Astrocyte (in vitro differentiated cells and primary cell): ENCODE measurements at regions not wholly inside any gene's neighbourhood (a gene's known extent, or its start where the extent isn't known, plus 50 kb on each side); places are given as distances from the start of the nearest gene placed in this dataset.

ENCODE experiments used
- DNase-seq: peaks from one replicate; pipeline ENCODE4 v3.0.0-alpha.2; 2010; ENCODE audit warnings: low read depth
- FAIRE-seq: peaks from 2 replicates; lab custom pipeline; 2011; peaks lifted over from hg19 to GRCh38; lab: Jason Lieb, UNC
- H2AFZ ChIP-seq: 2 replicates; pipeline ENCODE4 v1.6.0; 2012; ENCODE audit warnings: low read depth, low read length, inconsistent platforms
- H3K27ac ChIP-seq: 2 replicates; pipeline ENCODE4 v1.5.1; 2011; ENCODE audit warnings: low read depth, low read length, inconsistent platforms
- H3K27me3 ChIP-seq: 2 replicates; pipeline ENCODE4 v1.6.0; 2011; ENCODE audit warnings: low read length, inconsistent platforms; ENCODE audit not compliant: insufficient read depth
- H3K36me3 ChIP-seq: 2 replicates; pipeline ENCODE4 v1.5.1; 2011; ENCODE audit warnings: low read length, inconsistent platforms; ENCODE audit not compliant: insufficient read depth
- H3K4me1 ChIP-seq: 2 replicates; pipeline ENCODE4 v1.5.1; 2011; ENCODE audit warnings: low read length, inconsistent platforms; ENCODE audit not compliant: insufficient read depth
- H3K4me2 ChIP-seq: 2 replicates; pipeline ENCODE4 v1.6.0; 2012; ENCODE audit warnings: low read length, inconsistent platforms
- H3K4me3 ChIP-seq: 2 replicates; pipeline ENCODE4 v1.5.1; 2011; ENCODE audit warnings: low read depth, mild to moderate bottlenecking, low read length, inconsistent platforms; ENCODE audit not compliant: insufficient read depth
- H3K79me2 ChIP-seq: 2 replicates; pipeline ENCODE4 v1.6.0; 2012; ENCODE audit warnings: mild to moderate bottlenecking, low read length, inconsistent platforms; ENCODE audit not compliant: insufficient read depth
- H3K9ac ChIP-seq: 2 replicates; pipeline ENCODE4 v1.6.0; 2012; ENCODE audit warnings: mild to moderate bottlenecking, low read length, inconsistent platforms
- H3K9me3 ChIP-seq: 2 replicates; pipeline ENCODE4 v1.5.1; 2012; ENCODE audit warnings: low read depth, mild to moderate bottlenecking, low read length, inconsistent platforms; ENCODE audit not compliant: insufficient read depth
- H4K20me1 ChIP-seq: 2 replicates; pipeline ENCODE4 v1.6.0; 2012; ENCODE audit warnings: low read length, inconsistent platforms; ENCODE audit not compliant: insufficient read depth
- H3K27ac Mint-ChIP-seq: one replicate; pipeline ENCODE4 v1.8.0; 2021; ENCODE audit warnings: mild to moderate bottlenecking, mixed read lengths; ENCODE audit not compliant: unreplicated experiment
- H3K27me3 Mint-ChIP-seq: one replicate; pipeline ENCODE4 v1.8.0; 2021; ENCODE audit warnings: low read depth, mixed read lengths; ENCODE audit not compliant: unreplicated experiment
- H3K36me3 Mint-ChIP-seq: one replicate; pipeline ENCODE4 v1.8.0; 2021; ENCODE audit warnings: low read depth, mixed read lengths; ENCODE audit not compliant: unreplicated experiment
- H3K4me1 Mint-ChIP-seq: one replicate; pipeline ENCODE4 v1.8.0; 2021; ENCODE audit warnings: low read depth, mixed read lengths; ENCODE audit not compliant: unreplicated experiment
- H3K4me3 Mint-ChIP-seq: one replicate; pipeline ENCODE4 v1.8.0; 2021; ENCODE audit warnings: mild to moderate bottlenecking, moderate library complexity, mixed read lengths; ENCODE audit not compliant: unreplicated experiment
- H3K9me3 Mint-ChIP-seq: one replicate; pipeline ENCODE4 v1.8.0; 2021; ENCODE audit warnings: mild to moderate bottlenecking, mixed read lengths; ENCODE audit not compliant: unreplicated experiment
- CTCF ChIP-seq: IDR thresholded peaks from 2 replicates; pipeline ENCODE4 v1.5.1; 2011; ENCODE audit warnings: low read depth, mild to moderate bottlenecking, inconsistent platforms, low read length, moderate library complexity; ENCODE audit not compliant: insufficient read depth
- EZH2 ChIP-seq: IDR thresholded peaks from 2 replicates; pipeline ENCODE4 v1.6.1; 2012; ENCODE audit warnings: mild to moderate bottlenecking, low read length, inconsistent platforms; ENCODE audit not compliant: insufficient read depth

DNA sequence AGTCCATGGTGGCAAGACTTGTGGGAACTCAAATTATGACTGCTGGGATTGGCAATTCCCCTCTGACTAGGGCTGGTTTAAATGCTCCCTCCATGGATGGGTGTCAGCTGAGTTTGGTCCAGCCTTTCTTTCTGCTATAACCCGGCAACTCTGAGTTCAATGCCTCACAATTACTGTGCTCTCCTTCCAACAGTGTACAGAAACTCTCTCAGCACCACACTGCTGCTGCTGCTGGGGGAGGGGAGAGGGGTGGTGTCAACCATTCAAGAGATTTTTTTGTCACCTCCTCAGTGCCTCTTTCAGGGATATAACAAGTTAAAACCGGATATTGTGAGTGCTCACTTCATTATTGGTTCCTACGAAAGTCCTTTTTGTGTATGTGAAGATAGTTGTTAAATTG lies 830.3 kb upstream of the NXPH2 start:
- Histone ChIP-seq H3K9me3 (peaks cover 5% of the 10 kb centered on the region), H3K36me3 (no peaks in the 10 kb centered on the region), H2AFZ (no peak overlapping the region), H3K9ac (no peak overlapping the region), H4K20me1 (no peaks in the 10 kb centered on the region), H3K4me2 (no peak overlapping the region), H3K4me1 (no peaks in the 10 kb centered on the region), H3K27ac (no peak overlapping the region), H3K4me3 (no peak overlapping the region), H3K27me3 (no peaks in the 10 kb centered on the region), H3K79me2 (no peaks in the 10 kb centered on the region)
- no peaks in the 10 kb centered on the region for H3K27me3 Mint-ChIP-seq
- DNase-seq: no peak
- no peaks in the 10 kb centered on the region for H3K36me3 Mint-ChIP-seq
- no peak for FAIRE-seq
- H3K27ac Mint-ChIP-seq: no peak overlapping the region
- TF ChIP-seq EZH2: no peak
- TF ChIP-seq CTCF: no peak
- H3K9me3 Mint-ChIP-seq: no peaks in the 10 kb centered on the region
- H3K4me3 Mint-ChIP-seq: no peak overlapping the region
- peaks cover 5% of the 10 kb centered on the region for H3K4me1 Mint-ChIP-seq

GRCh38 chr2:139609109-139609508 lies 828.9 kb upstream of the NXPH2 start:
- H3K9me3 ChIP-seq: peaks cover 5% of the 10 kb centered on the region
- no peaks in the 10 kb centered on the region for H3K4me1 ChIP-seq
- no peak overlapping the region for H3K27ac Mint-ChIP-seq
- H3K27ac ChIP-seq: no peak overlapping the region
- H3K4me2 ChIP-seq: no peak overlapping the region
- H3K4me1 Mint-ChIP-seq: no peaks in the 10 kb centered on the region
- TF ChIP-seq EZH2: no peak
- no peak overlapping the region for H2AFZ ChIP-seq
- H3K9ac ChIP-seq: no peak overlapping the region
- H3K79me2 ChIP-seq: no peaks in the 10 kb centered on the region
- no peaks in the 10 kb centered on the region for H3K27me3 ChIP-seq
- no peak overlapping the region for H3K4me3 ChIP-seq
- H3K9me3 Mint-ChIP-seq: no peaks in the 10 kb centered on the region
- H3K36me3 Mint-ChIP-seq: no peaks in the 10 kb centered on the region
- no peak overlapping the region for H3K4me3 Mint-ChIP-seq
- H4K20me1 ChIP-seq: no peaks in the 10 kb centered on the region
- FAIRE-seq (no peak), DNase-seq (no peak)
- H3K27me3 Mint-ChIP-seq: no peaks in the 10 kb centered on the region
- no peaks in the 10 kb centered on the region for H3K36me3 ChIP-seq

- TF ChIP-seq EZH2 (no peak), CTCF (no peak)
- Mint-ChIP-seq H3K4me1 (no peaks in the 10 kb centered on the region), H3K36me3 (no peaks in the 10 kb centered on the region), H3K4me3 (no peak overlapping the region), H3K27ac (no peak overlapping the region), H3K27me3 (no peaks in the 10 kb centered on the region), H3K9me3 (no peaks in the 10 kb centered on the region)
- H4K20me1 ChIP-seq: no peaks in the 10 kb centered on the region
- no peaks in the 10 kb centered on the region for H3K79me2 ChIP-seq
- FAIRE-seq (no peak), DNase-seq (no peak)
- H3K36me3 ChIP-seq: no peaks in the 10 kb centered on the region
- H3K27ac ChIP-seq: no peak overlapping the region
- H2AFZ ChIP-seq: no peak overlapping the region
- H3K4me1 ChIP-seq: no peaks in the 10 kb centered on the region
- H3K4me3 ChIP-seq: no peak overlapping the region
- H3K4me2 ChIP-seq: no peak overlapping the region
- no peaks in the 10 kb centered on the region for H3K27me3 ChIP-seq
- no peak overlapping the region for H3K9ac ChIP-seq
- peaks cover 5% of the 10 kb centered on the region for H3K9me3 ChIP-seq
These were observed 825.5 kb upstream of the NXPH2 start for GRCh38 chr2:139605668-139606067.
